ENCODE measurements at regions not wholly inside any gene's neighbourhood (a gene's known extent, or its start where the extent isn't known, plus 50 kb on each side); places are given as distances from the start of the nearest gene placed in this dataset.
"Not testable (repeated sequence)": the region's sequence is repeated elsewhere in the genome, so short reads cannot be mapped to it uniquely, and the experiment has no call there.

- DNase-seq (ENCODE audit: low read depth), result no peak
Observed at GRCh38 chr13:90623318-90624011, 724.0 kb upstream of the MIR17HG start.

DNA sequence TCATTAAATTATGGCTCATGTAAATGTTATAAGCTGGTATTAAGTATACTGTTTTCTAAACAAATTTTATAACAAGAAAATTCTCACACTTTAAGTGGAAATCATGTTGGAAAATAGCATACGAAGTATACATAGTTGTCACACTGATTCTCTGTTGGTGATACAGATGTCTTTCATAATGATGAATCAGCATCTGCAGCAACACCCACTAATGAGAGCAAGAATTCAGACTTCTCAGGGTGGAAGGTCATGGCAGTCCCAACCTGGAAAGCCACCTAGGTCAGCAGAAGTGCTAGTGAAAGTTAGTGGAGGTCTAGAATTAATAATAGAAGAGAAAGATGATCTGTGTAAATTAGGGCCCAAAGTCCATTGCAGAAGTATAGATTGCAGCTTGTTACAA lies 719.7 kb upstream of the MIR17HG start:
- no peak for DNase-seq (ENCODE audit: low read depth)

DNA sequence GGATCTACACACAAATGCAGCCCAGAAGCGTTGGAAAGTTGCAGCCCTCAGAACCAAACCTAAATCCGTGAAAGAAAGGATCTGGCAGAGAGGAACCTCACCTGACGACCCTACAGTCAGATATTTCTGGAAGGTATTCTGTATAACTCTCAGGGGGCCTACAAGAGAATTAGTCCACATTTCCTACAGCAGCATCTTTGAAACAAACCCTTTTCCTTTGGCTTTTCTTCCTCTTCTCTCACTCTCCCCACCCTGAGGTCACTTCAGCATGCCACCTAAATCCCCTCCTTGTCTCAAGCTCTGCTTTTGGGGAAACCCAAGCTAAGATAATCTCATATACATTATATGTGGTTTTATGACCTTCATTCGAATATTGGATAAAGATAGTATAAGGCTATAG lies 719.0 kb upstream of the MIR17HG start:
- no peak for DNase-seq (ENCODE audit: low read depth)

- DNase-seq (ENCODE audit: low read depth), result no peak
Observed at GRCh38 chr13:90630716-90631115, 716.8 kb upstream of the MIR17HG start.

GRCh38 chr13:90632184-90632583 lies 715.3 kb upstream of the MIR17HG start:
- no peak for DNase-seq (ENCODE audit: low read depth)

- no peak for DNase-seq (ENCODE audit: low read depth)
Observed at GRCh38 chr13:90633849-90634248, 713.6 kb upstream of the MIR17HG start.

DNA sequence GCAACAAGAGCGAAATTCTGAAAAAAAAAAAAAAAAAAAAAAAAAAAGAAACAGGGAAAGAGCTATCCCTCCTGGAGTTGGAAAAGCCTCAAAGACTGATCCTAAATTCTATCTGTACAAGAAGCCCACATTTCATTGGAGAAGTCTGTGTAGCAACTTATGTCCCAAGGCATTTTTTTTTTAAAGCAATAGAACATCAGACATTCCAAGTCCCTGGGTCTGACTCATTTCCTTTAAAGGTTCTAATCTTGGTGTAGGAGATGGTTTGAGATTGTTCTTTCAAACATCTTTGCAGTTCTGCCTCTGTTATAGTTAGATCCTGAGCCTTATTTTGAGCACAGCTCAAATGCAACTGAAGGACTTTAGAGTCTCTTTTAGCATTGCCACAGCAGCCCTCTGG lies 706.5 kb upstream of the MIR17HG start:
- peak; percentile 39 for DNase-seq (ENCODE audit: low read depth)

- DNase-seq (ENCODE audit: low read depth), result no peak
Observed at GRCh38 chr13:90641884-90642283, 705.6 kb upstream of the MIR17HG start.

DNA sequence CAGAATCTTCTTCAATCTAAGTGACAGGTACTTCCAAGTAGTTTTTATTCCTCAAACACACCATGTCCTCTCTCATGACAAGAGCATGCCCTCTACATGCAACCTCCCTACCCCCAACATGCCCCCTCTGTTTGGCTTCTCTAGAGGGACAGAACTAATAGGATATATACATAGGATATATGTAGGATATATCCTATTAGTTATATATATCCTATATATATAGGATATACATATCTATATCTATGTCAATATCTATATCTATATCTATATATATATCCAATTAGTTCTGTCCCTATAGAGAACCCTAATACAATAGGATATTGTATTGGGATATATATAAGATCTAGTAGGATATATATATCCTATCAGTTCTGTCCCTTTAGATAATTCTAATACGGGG lies 701.9 kb upstream of the MIR17HG start:
- no peak for DNase-seq (ENCODE audit: low read depth)

GRCh38 chr13:90648497-90648896 lies 699.0 kb upstream of the MIR17HG start:
- no peak for DNase-seq (ENCODE audit: low read depth)

DNA sequence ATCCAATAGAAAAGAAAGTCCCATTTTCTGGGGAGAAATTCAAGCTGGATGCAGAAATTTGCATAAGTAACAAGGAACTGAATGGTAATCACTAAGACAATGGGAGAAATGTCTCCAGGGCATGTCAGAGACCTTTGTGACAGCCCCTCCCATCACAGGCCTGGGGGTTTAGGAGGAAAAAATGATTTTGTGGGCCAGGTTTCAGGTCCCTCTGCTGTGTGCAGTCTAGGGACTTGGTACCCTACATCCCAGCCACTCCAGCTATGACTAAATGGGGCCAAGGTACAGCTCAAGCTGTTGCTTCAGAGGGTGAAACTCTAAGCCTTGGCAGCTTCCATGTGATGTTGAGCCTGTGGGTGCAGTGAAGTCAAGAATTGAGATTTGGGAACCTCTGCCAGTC lies 695.5 kb upstream of the MIR17HG start:
- DNase-seq (ENCODE audit: low read depth), result no peak

DNA sequence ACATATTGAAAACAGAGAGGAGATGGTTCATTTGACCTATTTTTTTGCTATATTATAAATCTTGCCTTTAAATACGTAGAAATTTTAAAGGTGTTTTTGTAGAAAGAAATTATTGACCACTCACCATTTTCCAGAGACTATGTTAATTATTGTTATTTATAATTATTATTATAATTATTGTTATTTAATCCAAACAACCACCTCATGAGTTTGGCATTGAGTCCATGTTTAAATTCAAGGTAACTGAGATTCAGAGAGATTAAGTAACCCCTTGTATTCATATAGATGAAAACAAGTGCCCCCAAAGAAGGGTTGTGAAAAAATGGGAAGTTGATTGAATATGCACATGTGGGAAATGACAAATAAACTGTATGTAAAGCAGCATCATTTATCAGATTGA lies 692.5 kb upstream of the MIR17HG start:
- no peak for DNase-seq (ENCODE audit: low read depth)

- DNase-seq (ENCODE audit: low read depth), result not testable (repeated sequence)
Observed at GRCh38 chr13:90664200-90664599, 683.3 kb upstream of the MIR17HG start.

GRCh38 chr13:90673746-90674145 lies 673.7 kb upstream of the MIR17HG start:
- DNase-seq (ENCODE audit: low read depth), result no peak

DNA sequence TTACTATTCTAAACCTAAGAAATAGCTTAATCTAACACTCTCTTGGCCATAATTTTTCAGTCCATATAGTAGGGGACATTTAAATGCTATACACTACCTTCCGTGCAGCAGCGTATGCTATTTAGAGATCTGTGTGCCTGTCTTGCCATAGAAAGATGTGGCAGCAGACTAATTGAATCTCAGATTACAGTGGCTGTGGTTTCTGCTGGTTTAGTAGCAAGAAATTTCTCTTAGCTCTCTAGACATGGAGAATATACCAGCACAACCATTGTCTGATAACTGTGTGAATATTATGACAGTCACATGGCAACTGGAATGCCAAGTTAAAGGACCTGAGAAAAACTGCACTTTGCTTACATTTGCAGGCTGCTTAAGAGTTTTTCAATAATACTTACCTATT lies 672.4 kb upstream of the MIR17HG start:
- peak; percentile 2 for DNase-seq (ENCODE audit: low read depth)

DNA sequence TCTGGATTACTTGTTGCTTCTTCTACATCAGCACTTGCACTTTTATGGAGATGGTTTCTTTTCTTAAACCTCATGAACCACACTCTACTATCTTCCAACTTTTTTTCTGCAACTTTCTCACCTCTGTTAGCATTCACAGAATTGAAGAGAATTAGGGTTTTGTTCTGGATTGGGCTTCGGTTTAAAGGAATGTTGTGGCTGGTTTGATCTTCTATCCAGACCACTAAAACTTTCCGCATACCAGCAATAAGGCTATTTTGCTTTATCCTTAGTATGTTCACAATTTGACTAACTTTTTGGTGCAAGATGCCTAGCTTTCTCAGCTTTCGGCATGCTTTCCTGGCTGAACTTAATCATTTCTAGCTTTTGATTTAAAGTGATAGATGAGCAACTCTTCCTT lies 666.7 kb upstream of the MIR17HG start:
- DNase-seq (ENCODE audit: low read depth), result no peak

- DNase-seq (ENCODE audit: low read depth), result no peak
Observed at GRCh38 chr13:90683711-90684131, 663.8 kb upstream of the MIR17HG start.

- peak; percentile 79 for DNase-seq (ENCODE audit: low read depth)
Observed at GRCh38 chr13:90686442-90686841, 661.0 kb upstream of the MIR17HG start.

- no peak for DNase-seq (ENCODE audit: low read depth)
Observed at GRCh38 chr13:90689111-90689510, 658.4 kb upstream of the MIR17HG start.

DNA sequence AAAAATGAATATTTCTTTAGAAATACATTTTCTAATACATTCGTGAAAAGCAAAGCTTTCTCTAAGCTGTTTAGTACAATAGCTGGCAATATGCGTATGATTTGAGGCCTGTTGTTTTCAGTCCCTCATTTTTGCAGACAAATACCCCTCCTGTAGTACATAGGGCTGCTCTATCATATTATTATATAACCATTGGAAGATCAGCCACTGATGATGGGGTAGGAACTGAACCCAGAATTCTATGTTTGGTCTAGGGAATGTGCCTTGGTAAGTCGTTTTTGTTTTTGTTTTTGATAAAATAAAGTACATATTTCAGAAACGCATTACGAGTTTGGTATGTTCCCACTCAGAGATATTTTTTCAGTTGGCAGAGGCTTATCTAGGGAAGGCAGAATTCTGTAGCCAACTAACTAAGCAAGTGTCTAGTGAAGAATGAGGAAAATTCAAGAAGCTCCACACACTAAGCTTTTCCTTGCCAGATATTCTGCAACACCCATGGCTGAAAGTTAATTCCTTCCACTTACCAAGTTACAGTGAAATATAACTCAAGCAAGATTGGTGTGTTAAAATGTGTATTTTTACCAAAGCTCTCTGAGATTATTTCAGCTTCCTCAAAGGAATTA lies 656.9 kb upstream of the MIR17HG start:
- DNase-seq (ENCODE audit: low read depth), result peak; percentile 35

DNA sequence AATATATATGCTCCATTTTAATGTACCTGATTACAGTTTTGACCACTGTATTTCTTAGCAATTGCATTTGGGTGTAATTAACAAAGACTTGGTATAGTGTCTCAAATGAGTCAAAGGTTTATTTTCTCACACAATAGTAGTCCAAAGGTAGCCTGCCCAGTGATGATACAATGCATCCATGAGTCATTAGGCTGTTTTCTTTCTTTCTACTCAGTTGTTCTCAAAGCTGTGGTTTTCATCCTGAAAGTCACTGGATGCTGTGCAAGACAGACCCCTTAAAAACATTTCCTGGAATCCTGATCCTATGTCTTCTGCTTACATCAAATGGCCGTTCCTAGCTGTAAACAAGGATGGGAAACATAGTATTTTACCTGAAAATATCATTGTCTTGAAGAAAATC lies 651.2 kb upstream of the MIR17HG start:
- DNase-seq (ENCODE audit: low read depth), result peak; percentile 82

- peak; percentile 7 for DNase-seq (ENCODE audit: low read depth)
Observed at GRCh38 chr13:90696656-90697055, 650.8 kb upstream of the MIR17HG start.

GRCh38 chr13:90700340-90700739 lies 647.1 kb upstream of the MIR17HG start:
- DNase-seq (ENCODE audit: low read depth), result no peak

GRCh38 chr13:90701264-90701663 lies 646.2 kb upstream of the MIR17HG start:
- no peak for DNase-seq (ENCODE audit: low read depth)
